IgD-negative memory B cell (primary cell): ENCODE measurements at regions not wholly inside any gene's neighbourhood (a gene's known extent, or its start where the extent isn't known, plus 50 kb on each side); places are given as distances from the start of the nearest gene placed in this dataset.
"Not testable (repeated sequence)": the region's sequence is repeated elsewhere in the genome, so short reads cannot be mapped to it uniquely, and the experiment has no call there.

Experiments used
- H3K27ac Mint-ChIP-seq, 3 donors: one replicate each; pipeline ENCODE4 v1.8.0; 2020 to 2022; ENCODE audit warnings: mild to moderate bottlenecking in 3 of 3, mixed read lengths in 3 of 3, moderate library complexity in 1 of 3
- H3K27me3 Mint-ChIP-seq: one replicate; pipeline ENCODE4 v1.8.0; 2021; ENCODE audit warnings: mixed read lengths
- H3K36me3 Mint-ChIP-seq: one replicate; pipeline ENCODE4 v1.8.0; 2020; ENCODE audit warnings: mild to moderate bottlenecking, mixed read lengths
- H3K4me1 Mint-ChIP-seq, 3 donors: one replicate each; pipeline ENCODE4 v1.8.0; 2020 to 2022; ENCODE audit warnings: mixed read lengths in 3 of 3, mild to moderate bottlenecking in 1 of 3
- H3K4me3 Mint-ChIP-seq, 4 donors: one replicate each; pipeline ENCODE4 v1.8.0; 2020 to 2022; ENCODE audit warnings: mild to moderate bottlenecking in 4 of 4, mixed read lengths in 4 of 4, moderate library complexity in 3 of 4
- H3K9me3 Mint-ChIP-seq, 3 donors: one replicate each; pipeline ENCODE4 v1.8.0; 2020 to 2021; ENCODE audit warnings: mixed read lengths in 3 of 3, mild to moderate bottlenecking in 1 of 3

GRCh38 chr17:14744761-14745473, 444.0 kb downstream of the HS3ST3B1 start:
- H3K4me3 Mint-ChIP-seq: no peak overlapping the region
- H3K27ac Mint-ChIP-seq: no peak overlapping the region
- no peaks in the 10 kb centered on the region for H3K4me1 Mint-ChIP-seq
- H3K36me3 Mint-ChIP-seq: no peaks in the 10 kb centered on the region
- H3K9me3 Mint-ChIP-seq: peaks cover 0 to 4% (median 0%) of the 10 kb centered on the region in 3 donors
- peaks cover 4% of the 10 kb centered on the region for H3K27me3 Mint-ChIP-seq

DNA sequence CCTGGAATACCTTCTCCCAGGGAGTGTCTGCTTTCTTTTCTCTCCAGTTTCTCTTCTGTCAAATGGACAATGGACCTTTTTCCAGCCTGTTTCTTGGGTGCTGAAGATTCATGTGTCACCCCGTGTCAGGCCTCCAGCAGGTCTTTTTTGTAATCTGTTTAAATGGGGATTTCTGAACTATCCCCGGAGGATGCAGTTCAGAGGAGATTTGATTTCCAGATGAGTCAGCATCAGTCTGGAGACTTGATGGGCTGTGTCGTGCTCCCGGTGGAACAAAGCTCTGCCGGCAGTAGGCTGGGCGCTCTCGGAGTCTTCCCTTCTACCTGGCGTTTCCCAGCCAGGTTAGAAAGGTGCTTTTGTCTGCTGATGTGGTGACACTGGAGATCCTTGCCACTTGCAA, 440.6 kb downstream of the HS3ST3B1 start:
- Mint-ChIP-seq H3K27me3 (peaks cover 11% of the 10 kb centered on the region), H3K27ac (no peak overlapping the region), H3K9me3 (peaks cover 0 to 1% (median 0%) of the 10 kb centered on the region in 3 donors), H3K36me3 (no peaks in the 10 kb centered on the region), H3K4me1 (no peaks in the 10 kb centered on the region), H3K4me3 (no peak overlapping the region)

DNA sequence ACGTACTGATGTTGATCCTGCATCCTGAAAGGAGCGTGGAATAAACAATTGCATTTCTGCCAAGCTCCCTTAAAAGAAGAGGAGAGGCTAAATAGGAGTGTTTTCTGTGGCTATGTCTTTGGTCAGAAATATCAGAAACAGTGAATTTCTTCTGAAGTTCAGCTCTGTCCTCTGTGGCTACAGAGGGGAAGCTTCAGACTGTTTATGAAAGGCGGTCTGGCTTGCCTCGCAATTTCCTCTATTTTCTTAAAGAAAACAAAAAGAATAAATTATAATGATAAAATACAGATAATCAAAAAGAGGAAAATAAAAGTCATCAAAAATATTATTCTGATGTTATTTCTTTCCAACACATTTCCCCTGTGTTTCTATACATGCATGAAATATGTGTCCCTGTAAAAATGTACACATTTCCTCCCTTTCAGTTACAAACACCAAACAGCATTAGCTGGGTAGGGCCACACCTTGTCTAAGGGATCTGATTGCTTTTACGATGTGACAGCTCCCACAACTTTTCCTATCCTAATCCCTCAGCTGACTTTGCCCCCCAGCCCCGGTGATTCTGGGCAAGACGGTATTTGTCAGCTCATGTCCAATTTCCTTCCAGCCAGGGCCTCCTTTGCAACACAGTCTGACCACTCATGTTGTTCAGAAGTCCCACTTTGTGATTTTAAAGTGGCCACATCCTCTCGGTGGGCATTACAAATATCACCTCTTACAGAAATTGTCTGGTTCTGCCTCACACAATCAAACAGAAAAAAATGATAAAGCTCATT, 439.0 kb downstream of the HS3ST3B1 start:
- Mint-ChIP-seq H3K4me1 (no peaks in the 10 kb centered on the region), H3K36me3 (no peaks in the 10 kb centered on the region), H3K27me3 (peaks cover 14% of the 10 kb centered on the region), H3K4me3 (no peak overlapping the region), H3K9me3 (no peaks in the 10 kb centered on the region), H3K27ac (no peak overlapping the region)

DNA sequence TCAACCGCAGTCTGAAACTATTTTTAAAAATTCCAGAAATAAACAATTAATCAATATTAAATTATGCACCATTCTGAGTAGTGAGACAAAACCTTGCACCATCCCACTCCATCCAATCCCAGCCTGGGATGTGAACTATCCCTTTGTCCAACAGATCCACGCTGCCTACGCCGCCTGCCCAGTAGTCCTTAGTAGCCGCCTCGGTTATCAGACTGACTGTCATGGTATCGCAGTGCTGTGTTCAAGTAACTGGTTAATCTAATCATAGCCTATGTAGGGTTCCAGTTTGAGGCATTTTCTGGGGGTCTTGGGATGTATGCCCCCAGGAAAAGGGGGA, 437.7 kb downstream of the HS3ST3B1 start:
- Mint-ChIP-seq H3K27ac (no peak overlapping the region), H3K36me3 (no peaks in the 10 kb centered on the region), H3K9me3 (no peaks in the 10 kb centered on the region), H3K4me3 (no peak overlapping the region), H3K4me1 (no peaks in the 10 kb centered on the region), H3K27me3 (peaks cover 16% of the 10 kb centered on the region)

- Mint-ChIP-seq H3K4me3 (no peak overlapping the region), H3K36me3 (no peaks in the 10 kb centered on the region), H3K4me1 (no peaks in the 10 kb centered on the region), H3K27me3 (peaks cover 16% of the 10 kb centered on the region), H3K9me3 (no peaks in the 10 kb centered on the region), H3K27ac (no peak overlapping the region)
Observed at GRCh38 chr17:14737984-14738651, 437.2 kb downstream of the HS3ST3B1 start.

GRCh38 chr17:14736631-14737030, 435.8 kb downstream of the HS3ST3B1 start:
- Mint-ChIP-seq H3K9me3 (no peaks in the 10 kb centered on the region), H3K27ac (no peak overlapping the region), H3K4me1 (no peaks in the 10 kb centered on the region), H3K27me3 (peaks cover 17% of the 10 kb centered on the region), H3K4me3 (no peak overlapping the region), H3K36me3 (no peaks in the 10 kb centered on the region)

- no peaks in the 10 kb centered on the region for H3K4me1 Mint-ChIP-seq
- no peaks in the 10 kb centered on the region for H3K36me3 Mint-ChIP-seq
- no peak overlapping the region for H3K4me3 Mint-ChIP-seq
- peaks cover 15% of the 10 kb centered on the region for H3K27me3 Mint-ChIP-seq
- H3K9me3 Mint-ChIP-seq: peaks cover 0 to 2% (median 0%) of the 10 kb centered on the region in 3 donors
- H3K27ac Mint-ChIP-seq: no peak overlapping the region
Observed at GRCh38 chr17:14733376-14733775, 432.5 kb downstream of the HS3ST3B1 start.

- H3K27me3 Mint-ChIP-seq: peaks cover 12% of the 10 kb centered on the region
- H3K4me1 Mint-ChIP-seq: no peaks in the 10 kb centered on the region
- no peak overlapping the region for H3K4me3 Mint-ChIP-seq
- no peak overlapping the region for H3K27ac Mint-ChIP-seq
- H3K36me3 Mint-ChIP-seq: no peaks in the 10 kb centered on the region
- peaks cover 0 to 2% (median 0%) of the 10 kb centered on the region in 3 donors for H3K9me3 Mint-ChIP-seq
Observed at GRCh38 chr17:14732211-14732610, 431.3 kb downstream of the HS3ST3B1 start.

DNA sequence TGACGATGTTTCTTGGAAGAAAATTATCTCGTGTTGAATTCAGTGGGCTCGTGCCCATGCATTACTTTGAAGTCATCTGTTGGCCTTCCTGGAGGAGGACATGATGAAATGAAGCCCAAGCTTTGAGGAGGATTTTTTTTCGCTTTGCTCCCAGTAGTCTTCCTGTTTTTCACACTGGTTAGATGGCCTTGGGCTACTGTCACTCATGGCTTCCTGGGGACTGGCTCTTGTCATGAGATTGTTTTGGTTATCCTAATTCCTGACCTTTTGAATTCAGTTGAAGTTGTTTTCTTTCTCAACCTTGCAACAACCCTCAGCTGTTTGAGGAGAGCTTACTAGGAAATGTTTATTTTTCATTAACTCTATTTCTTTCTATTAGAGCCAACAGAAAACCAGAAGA, 430.7 kb downstream of the HS3ST3B1 start:
- Mint-ChIP-seq H3K27ac (no peak overlapping the region), H3K4me3 (no peak overlapping the region), H3K27me3 (peaks cover 9% of the 10 kb centered on the region), H3K4me1 (no peaks in the 10 kb centered on the region), H3K36me3 (no peaks in the 10 kb centered on the region), H3K9me3 (peaks cover 0 to 2% (median 0%) of the 10 kb centered on the region in 3 donors)

GRCh38 chr17:14730821-14731220, 429.9 kb downstream of the HS3ST3B1 start:
- H3K4me3 Mint-ChIP-seq: no peak overlapping the region
- H3K27ac Mint-ChIP-seq: no peak overlapping the region
- no peaks in the 10 kb centered on the region for H3K4me1 Mint-ChIP-seq
- peaks cover 5% of the 10 kb centered on the region for H3K27me3 Mint-ChIP-seq
- H3K36me3 Mint-ChIP-seq: no peaks in the 10 kb centered on the region
- H3K9me3 Mint-ChIP-seq: peaks cover 0 to 2% (median 0%) of the 10 kb centered on the region in 3 donors

DNA sequence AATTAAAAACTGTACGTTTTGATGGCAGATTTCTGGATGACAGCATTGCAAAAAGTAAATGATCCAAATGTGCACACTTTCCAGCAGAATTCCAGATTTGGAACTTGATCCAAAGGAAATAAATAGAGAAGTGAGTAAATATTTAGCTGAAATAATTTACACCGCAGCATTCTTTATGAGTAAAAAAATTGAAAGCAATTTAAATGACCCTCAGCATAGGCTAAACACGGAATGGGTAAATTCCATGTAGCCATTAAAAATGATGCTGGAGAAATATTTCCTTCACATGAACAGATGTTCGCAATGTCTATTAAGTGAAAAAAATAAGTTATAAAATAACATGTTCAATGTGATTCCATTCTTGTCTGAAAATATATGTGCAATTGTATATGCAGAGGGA, 424.8 kb downstream of the HS3ST3B1 start:
- no peaks in the 10 kb centered on the region for H3K36me3 Mint-ChIP-seq
- H3K4me1 Mint-ChIP-seq: no peaks in the 10 kb centered on the region
- H3K9me3 Mint-ChIP-seq: peaks cover 0 to 11% (median 2%) of the 10 kb centered on the region in 3 donors
- H3K27ac Mint-ChIP-seq: no peak overlapping the region
- peaks cover 2% of the 10 kb centered on the region for H3K27me3 Mint-ChIP-seq
- no peak overlapping the region for H3K4me3 Mint-ChIP-seq

DNA sequence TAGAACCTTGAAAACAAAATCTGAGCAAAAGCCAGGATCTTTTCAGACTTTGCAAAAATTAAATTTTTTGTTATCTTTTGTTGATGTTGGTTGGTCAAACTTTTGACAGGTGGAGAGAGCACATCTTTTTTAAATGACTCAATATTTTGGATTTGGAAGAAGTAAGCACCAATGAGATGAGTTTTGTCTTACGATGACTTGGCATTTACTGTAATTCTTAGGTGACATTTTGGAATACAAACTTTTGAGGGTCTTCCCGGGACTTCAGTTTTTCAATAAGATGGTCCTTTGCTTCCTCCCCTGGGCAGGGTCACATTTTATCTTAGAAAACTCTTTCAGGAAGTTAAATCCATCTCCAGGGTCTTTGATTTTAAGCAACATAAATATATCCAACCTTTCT, 423.9 kb downstream of the HS3ST3B1 start:
- Mint-ChIP-seq H3K36me3 (no peaks in the 10 kb centered on the region), H3K9me3 (peaks cover 0 to 11% (median 4%) of the 10 kb centered on the region in 3 donors), H3K4me1 (no peaks in the 10 kb centered on the region), H3K27me3 (no peaks in the 10 kb centered on the region), H3K4me3 (no peak overlapping the region), H3K27ac (no peak overlapping the region)

GRCh38 chr17:14723349-14723748, 422.5 kb downstream of the HS3ST3B1 start:
- not testable (repeated sequence) for H3K4me1 Mint-ChIP-seq, H3K27me3 Mint-ChIP-seq, H3K4me3 Mint-ChIP-seq, H3K36me3 Mint-ChIP-seq
- Mint-ChIP-seq H3K9me3 (peaks cover 0 to 11% (median 2%) of the 10 kb centered on the region in 3 donors), H3K27ac (peak overlapping the region in 1 of 3 donors; percentile 9)

DNA sequence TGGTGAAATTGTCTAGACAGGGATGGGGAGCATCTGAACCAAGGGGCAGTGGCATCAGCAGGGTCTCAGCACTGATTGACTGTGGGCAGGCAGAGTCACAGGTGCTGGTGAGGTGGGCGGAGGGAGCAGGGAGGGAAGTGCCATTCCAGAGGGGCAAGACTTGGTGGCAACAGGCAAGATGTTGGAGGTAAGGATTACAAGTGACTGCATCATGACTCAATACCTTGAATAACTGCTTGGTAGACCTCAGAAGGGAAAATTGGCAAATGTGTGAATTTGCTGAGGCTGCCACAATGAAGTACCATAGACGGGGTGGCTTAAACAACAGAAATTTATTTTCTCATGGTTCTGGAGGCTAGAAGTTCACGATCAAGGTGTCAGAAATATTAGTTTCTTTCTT, 419.1 kb downstream of the HS3ST3B1 start:
- peaks cover 4% of the 10 kb centered on the region for H3K27me3 Mint-ChIP-seq
- no peak overlapping the region for H3K4me3 Mint-ChIP-seq
- H3K9me3 Mint-ChIP-seq: peaks cover 0 to 11% (median 2%) of the 10 kb centered on the region in 3 donors
- H3K27ac Mint-ChIP-seq: no peak overlapping the region
- H3K4me1 Mint-ChIP-seq: no peaks in the 10 kb centered on the region
- no peaks in the 10 kb centered on the region for H3K36me3 Mint-ChIP-seq

DNA sequence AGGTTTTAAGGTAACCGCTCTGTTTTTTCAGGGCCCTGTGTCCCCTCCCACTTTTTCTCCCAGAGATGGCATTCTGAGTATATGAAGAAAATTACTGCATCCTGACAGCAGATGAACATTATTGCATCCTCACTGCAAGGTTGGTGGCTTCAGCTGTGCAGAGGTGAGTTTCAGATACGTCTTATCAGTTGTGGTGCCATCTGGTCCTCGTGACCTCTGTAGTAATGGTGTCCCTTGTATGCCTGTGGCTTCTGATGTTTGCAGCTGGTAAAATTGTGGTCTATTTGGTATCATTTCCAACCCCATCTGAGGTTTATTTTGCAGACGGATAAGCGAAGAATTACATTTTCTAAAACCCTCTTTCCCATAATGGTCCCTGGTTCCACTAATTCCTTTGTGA, 417.0 kb downstream of the HS3ST3B1 start:
- H3K4me3 Mint-ChIP-seq: no peak overlapping the region
- H3K9me3 Mint-ChIP-seq: peaks cover 0 to 7% (median 2%) of the 10 kb centered on the region in 3 donors
- no peaks in the 10 kb centered on the region for H3K4me1 Mint-ChIP-seq
- no peak overlapping the region for H3K27ac Mint-ChIP-seq
- peaks cover 4% of the 10 kb centered on the region for H3K27me3 Mint-ChIP-seq
- no peaks in the 10 kb centered on the region for H3K36me3 Mint-ChIP-seq
